Mesodermal cell (in vitro differentiated cells): ENCODE measurements at regions not wholly inside any gene's neighbourhood (a gene's known extent, or its start where the extent isn't known, plus 50 kb on each side); places are given as distances from the start of the nearest gene placed in this dataset.
"Not testable (repeated sequence)": the region's sequence is repeated elsewhere in the genome, so short reads cannot be mapped to it uniquely, and the experiment has no call there.

Source experiments
- H3K27ac ChIP-seq: 2 replicates; pipeline ENCODE4 v1.7.0; 2013; ENCODE audit warnings: mild to moderate bottlenecking, low read depth, low read length, moderate library complexity; ENCODE audit not compliant: severe bottlenecking
- H3K36me3 ChIP-seq: 2 replicates; pipeline ENCODE4 v1.7.1; 2013; ENCODE audit warnings: mild to moderate bottlenecking, low read length, moderate library complexity; ENCODE audit not compliant: control insufficient read depth, insufficient read depth
- H3K4me1 ChIP-seq: one replicate; pipeline ENCODE4 v1.7.1; 2013; ENCODE audit warnings: mild to moderate bottlenecking, low read length; ENCODE audit not compliant: insufficient read depth, control insufficient read depth, poor library complexity, severe bottlenecking
- H3K4me3 ChIP-seq: 2 replicates; pipeline ENCODE4 v1.7.0; 2013; ENCODE audit warnings: low read length, control low read depth, mild to moderate bottlenecking; ENCODE audit not compliant: insufficient read depth, poor library complexity, severe bottlenecking; ENCODE audit errors: extremely low read depth
- H3K9me3 ChIP-seq: 2 replicates; pipeline ENCODE4 v1.7.1; 2013; ENCODE audit warnings: mild to moderate bottlenecking, low read length, moderate library complexity; ENCODE audit not compliant: control insufficient read depth
- WGBS, 2 experiments: methylation state at CpG; one replicate each; pipeline ENCODE4 v1.1.5; 2013; ENCODE audit warnings: missing lambda C conversion rate in 2 of 2; ENCODE audit not compliant: insufficient coverage in 2 of 2; 5-methylcytosine and 5-hydroxymethylcytosine counted together

- Histone ChIP-seq H3K4me1 (no peaks in the 10 kb centered on the region), H3K4me3 (no peak overlapping the region), H3K9me3 (no peaks in the 10 kb centered on the region), H3K36me3 (no peaks in the 10 kb centered on the region), H3K27ac (no peak overlapping the region)
- 88 to 100% methylated on average over 3 of the region's 4 CpGs for WGBS, 2 experiments
Measured at GRCh38 chr3:132987396-132987795, 50.8 kb upstream of the TMEM108 start.

- no peak overlapping the region for H3K4me3 ChIP-seq
- no peak overlapping the region for H3K27ac ChIP-seq
- H3K4me1 ChIP-seq: no peaks in the 10 kb centered on the region
- no peaks in the 10 kb centered on the region for H3K9me3 ChIP-seq
- H3K36me3 ChIP-seq: no peaks in the 10 kb centered on the region
- WGBS, 2 experiments: no CpG with 5 or more reads among the region's 1 CpG
Measured at GRCh38 chr3:132984181-132984580, 54.0 kb upstream of the TMEM108 start.

- no peak overlapping the region for H3K27ac ChIP-seq
- H3K36me3 ChIP-seq: no peaks in the 10 kb centered on the region
- no peaks in the 10 kb centered on the region for H3K9me3 ChIP-seq
- H3K4me1 ChIP-seq: no peaks in the 10 kb centered on the region
- no peak overlapping the region for H3K4me3 ChIP-seq
- 100% methylated on average over 1 of the region's 1 CpG; no CpG with 5 or more reads in 1 of the 2 experiments for WGBS, 2 experiments
Measured at GRCh38 chr3:132983143-132983770, 54.9 kb upstream of the TMEM108 start.

GRCh38 chr3:132981719-132982118, 56.5 kb upstream of the TMEM108 start:
- Histone ChIP-seq H3K9me3 (no peaks in the 10 kb centered on the region), H3K27ac (no peak overlapping the region), H3K4me3 (no peak overlapping the region), H3K36me3 (no peaks in the 10 kb centered on the region), H3K4me1 (no peaks in the 10 kb centered on the region)
- 67% methylated on average over 1 of the region's 1 CpG; no CpG with 5 or more reads in 1 of the 2 experiments for WGBS, 2 experiments

GRCh38 chr3:132980102-132980501, 58.1 kb upstream of the TMEM108 start:
- no peaks in the 10 kb centered on the region for H3K9me3 ChIP-seq
- no peaks in the 10 kb centered on the region for H3K36me3 ChIP-seq
- H3K4me1 ChIP-seq: no peaks in the 10 kb centered on the region
- WGBS, 2 experiments: 100% methylated on average over 1 of the region's 2 CpGs; no CpG with 5 or more reads in 1 of the 2 experiments
- H3K27ac ChIP-seq: no peak overlapping the region
- no peak overlapping the region for H3K4me3 ChIP-seq

- Histone ChIP-seq H3K4me3 (no peak overlapping the region), H3K27ac (no peak overlapping the region), H3K9me3 (no peaks in the 10 kb centered on the region), H3K4me1 (no peaks in the 10 kb centered on the region), H3K36me3 (no peaks in the 10 kb centered on the region)
- 100% methylated on average over 1 of the region's 1 CpG; no CpG with 5 or more reads in 1 of the 2 experiments for WGBS, 2 experiments
Measured at GRCh38 chr3:132979606-132980005, 58.6 kb upstream of the TMEM108 start.

GRCh38 chr3:132978946-132979345, 59.2 kb upstream of the TMEM108 start:
- not testable (repeated sequence) for H3K4me1 ChIP-seq, H3K36me3 ChIP-seq, H3K4me3 ChIP-seq, H3K9me3 ChIP-seq, H3K27ac ChIP-seq
- 75 to 80% methylated on average over 1 of the region's 3 CpGs for WGBS, 2 experiments

GRCh38 chr3:132978464-132978863, 59.7 kb upstream of the TMEM108 start:
- H3K9me3 ChIP-seq: no peaks in the 10 kb centered on the region
- no peaks in the 10 kb centered on the region for H3K36me3 ChIP-seq
- H3K4me1 ChIP-seq: no peaks in the 10 kb centered on the region
- H3K4me3 ChIP-seq: no peak overlapping the region
- no peak overlapping the region for H3K27ac ChIP-seq
- WGBS, 2 experiments: 80 to 83% methylated on average over 1 of the region's 2 CpGs

- no peaks in the 10 kb centered on the region for H3K36me3 ChIP-seq
- H3K27ac ChIP-seq: no peak overlapping the region
- no peaks in the 10 kb centered on the region for H3K4me1 ChIP-seq
- H3K4me3 ChIP-seq: no peak overlapping the region
- H3K9me3 ChIP-seq: no peaks in the 10 kb centered on the region
- 91 to 100% methylated on average over 7 of the region's 7 CpGs for WGBS, 2 experiments
Measured at GRCh38 chr3:132974097-132974496, 64.1 kb upstream of the TMEM108 start.

GRCh38 chr3:132973441-132973840, 64.8 kb upstream of the TMEM108 start:
- H3K36me3 ChIP-seq: no peaks in the 10 kb centered on the region
- no peaks in the 10 kb centered on the region for H3K4me1 ChIP-seq
- no peak overlapping the region for H3K27ac ChIP-seq
- H3K4me3 ChIP-seq: no peak overlapping the region
- no peaks in the 10 kb centered on the region for H3K9me3 ChIP-seq
- WGBS, 2 experiments: 93 to 100% methylated on average over 2 to 3 of the region's 5 CpGs

- Histone ChIP-seq H3K9me3 (no peaks in the 10 kb centered on the region), H3K27ac (no peak overlapping the region), H3K4me3 (no peak overlapping the region), H3K4me1 (no peaks in the 10 kb centered on the region), H3K36me3 (no peaks in the 10 kb centered on the region)
Measured at GRCh38 chr3:132972333-132972732, 65.9 kb upstream of the TMEM108 start.
